HG03196 (cell line): ENCODE measurements at regions not wholly inside any gene's neighbourhood (a gene's known extent, or its start where the extent isn't known, plus 50 kb on each side); places are given as distances from the start of the nearest gene placed in this dataset.

Source experiments
- ATAC-seq: cut with Tn5 transposase; IDR thresholded peaks from one replicate; pipeline ENCODE4 v1.9.1; 2021; ENCODE audit not compliant: unreplicated experiment

DNA sequence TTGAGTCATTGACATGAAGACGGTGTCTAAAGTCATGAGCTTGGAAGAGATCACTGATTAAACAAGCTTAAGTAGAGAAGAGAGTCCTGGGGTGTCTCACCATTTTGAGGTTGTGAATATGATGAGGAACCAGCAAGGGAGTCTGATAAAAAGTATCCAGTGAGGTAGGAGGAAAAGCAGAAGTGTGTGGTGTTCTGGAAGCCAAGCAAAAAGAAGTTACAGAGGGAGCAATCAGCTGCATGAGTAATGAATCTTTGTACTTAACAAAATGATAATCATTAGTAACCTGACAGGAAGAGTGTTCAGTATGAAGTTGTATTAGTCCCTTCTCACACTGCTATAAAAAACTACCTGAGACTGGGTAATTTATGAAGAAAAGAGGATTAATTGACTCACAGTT, 131.3 kb downstream of the C11orf87 start:
- ATAC-seq, result no peak

DNA sequence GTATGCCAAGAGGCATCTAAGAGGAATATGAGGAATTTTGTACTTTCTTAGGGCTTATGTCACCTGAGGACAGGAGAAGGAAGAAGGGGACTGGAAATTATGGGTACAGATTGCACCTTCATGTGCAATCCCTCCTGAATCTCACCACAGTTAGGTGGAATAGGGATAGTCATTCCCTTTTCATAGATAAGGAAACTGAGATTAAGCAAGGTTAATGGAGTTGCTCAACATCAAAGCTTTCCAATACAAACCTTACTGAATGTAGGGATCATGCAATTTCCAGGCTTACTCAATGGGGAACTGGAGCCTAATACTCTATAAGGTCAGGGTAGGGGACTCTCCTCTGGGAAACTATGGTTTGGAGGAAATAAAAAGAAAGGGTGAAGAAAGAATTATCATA, 133.0 kb downstream of the C11orf87 start:
- no peak for ATAC-seq

DNA sequence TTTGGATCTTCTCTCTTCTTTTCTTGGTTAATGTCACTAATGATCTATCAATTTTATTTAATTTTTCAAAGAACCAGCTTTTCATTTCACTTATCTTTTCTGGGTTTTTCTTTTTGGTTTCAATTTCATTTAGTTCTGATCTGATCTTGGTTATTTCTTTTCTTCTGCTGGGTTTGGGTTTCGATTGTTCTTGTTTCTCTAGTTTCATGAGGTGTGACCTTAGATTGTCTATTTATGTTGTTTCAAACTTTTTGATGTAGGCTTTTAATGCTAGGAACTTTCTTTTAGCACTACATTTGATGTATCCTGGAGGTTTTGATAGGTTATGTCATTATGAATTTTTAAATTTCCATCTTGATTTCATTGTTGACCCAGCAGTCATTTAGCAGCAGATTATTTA, 142.3 kb downstream of the C11orf87 start:
- no peak for ATAC-seq

DNA sequence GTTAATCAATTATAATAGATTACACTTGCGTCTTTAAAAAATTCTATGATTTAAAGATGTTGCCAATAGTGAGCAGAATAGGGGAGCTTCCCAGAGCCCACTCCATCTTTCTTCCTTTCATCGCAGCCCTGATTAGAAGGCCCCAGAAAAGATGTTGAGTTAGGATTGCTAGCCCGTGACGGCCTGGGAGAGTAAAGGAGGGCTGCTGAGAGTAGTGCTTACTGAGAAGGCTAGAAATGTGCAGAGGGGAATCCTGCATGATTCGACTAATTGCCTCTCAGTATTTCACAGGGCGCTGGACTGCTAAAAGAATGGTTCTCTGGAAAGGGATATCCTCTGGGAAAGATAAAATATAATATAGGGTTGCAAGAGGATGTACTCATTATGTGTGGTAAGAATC, 160.5 kb downstream of the C11orf87 start:
- no peak for ATAC-seq

DNA sequence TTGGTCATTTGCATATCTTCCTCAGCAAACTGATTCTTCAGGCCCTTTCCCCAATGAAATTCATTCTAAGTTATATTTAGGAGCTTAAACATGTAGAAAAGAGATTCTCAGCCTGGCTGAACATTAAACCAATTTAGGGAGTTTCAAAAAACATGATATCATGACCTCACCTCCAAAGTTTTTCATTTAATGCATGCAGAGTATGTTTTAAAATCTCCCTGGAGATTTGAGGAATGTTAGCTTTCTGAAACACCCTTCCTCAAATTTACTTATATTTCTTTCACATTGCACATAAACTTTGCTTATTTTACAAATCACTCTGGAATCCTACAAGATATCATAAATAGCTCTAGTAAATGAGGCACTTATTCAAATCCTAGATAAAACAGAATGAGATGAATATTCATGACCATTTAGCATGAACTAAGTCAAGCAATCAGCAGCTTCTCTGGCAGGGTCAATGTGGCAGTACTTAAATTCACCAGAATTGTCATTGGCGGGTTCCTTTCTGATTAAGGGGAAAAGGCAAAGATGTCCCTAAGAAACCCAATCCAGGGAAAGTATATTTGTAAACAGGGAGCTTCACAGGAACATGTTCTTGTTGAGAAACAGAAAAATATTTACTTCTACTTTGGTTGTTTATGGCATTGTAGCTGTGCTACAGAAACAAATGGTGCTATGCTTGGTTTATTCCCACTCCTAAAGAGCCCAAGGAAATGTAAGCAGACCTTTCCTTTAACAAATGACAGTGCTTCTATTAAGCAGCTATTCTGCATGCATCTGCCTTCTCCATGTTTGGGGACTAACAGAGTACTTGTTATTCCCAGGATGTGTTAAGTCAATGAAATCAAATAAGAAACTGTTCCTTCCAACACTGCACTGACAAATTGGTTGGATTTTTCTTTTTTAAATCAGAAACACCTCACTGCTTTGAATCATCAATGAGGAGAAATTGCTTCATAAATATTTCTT, 162.3 kb downstream of the C11orf87 start:
- ATAC-seq, result no peak

DNA sequence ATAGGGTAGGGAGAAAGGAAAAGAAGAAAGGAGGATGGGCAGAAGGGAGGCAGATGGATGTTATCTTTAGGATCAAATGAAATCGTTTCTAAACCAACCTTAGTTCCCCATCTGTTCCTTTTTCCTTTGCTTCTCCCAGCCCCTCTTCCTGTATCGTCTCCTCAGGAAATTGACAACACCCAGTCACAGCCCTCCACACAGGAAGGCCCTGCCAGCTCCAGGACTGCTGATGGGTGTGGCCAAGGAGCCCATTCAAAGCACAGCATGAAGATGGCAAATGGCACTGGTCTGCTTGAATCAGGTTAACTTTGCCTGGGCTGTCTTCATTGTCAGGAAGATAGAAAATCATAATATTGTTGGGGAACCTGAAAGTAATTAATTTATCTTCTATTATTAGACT, 164.8 kb downstream of the C11orf87 start:
- ATAC-seq, result no peak

DNA sequence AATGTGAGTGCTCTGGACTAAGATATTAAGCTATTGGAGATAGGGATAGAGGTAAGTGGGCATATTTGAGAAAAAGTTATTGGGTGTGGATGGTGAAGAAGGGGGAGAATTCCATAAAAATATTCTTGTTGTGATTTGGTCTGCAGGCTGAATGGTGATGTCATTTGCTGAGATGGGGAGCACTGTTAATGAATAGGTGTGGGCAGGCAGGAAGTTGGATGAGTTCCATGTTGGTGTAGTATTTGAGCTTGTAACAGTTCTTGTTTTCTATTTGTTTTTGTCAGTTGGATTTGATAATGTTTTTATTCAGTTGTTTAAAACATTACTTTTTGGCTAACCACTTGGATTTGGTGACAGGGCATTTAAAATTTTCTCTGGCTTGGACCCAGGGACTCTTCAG, 168.8 kb downstream of the C11orf87 start:
- ATAC-seq, result no peak

DNA sequence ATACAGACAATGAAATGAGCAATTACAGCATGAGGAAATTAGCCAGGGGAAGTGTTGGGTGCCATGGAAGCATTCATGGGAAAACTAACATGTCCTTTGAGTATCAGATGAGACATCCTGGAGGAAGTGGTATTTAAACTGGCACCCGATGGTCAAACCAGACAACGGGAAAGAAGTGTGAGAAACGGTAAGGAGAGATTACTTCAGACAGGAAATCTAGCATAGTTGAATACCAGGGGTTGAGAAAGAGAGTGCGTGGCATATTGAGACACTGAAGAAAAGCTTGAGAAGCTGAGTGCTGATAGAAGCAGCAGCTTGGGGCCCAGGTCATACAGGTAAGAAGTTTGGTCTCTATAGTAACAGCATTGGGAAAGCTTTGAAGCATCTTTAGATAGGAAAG, 175.3 kb downstream of the C11orf87 start:
- ATAC-seq, result no peak

DNA sequence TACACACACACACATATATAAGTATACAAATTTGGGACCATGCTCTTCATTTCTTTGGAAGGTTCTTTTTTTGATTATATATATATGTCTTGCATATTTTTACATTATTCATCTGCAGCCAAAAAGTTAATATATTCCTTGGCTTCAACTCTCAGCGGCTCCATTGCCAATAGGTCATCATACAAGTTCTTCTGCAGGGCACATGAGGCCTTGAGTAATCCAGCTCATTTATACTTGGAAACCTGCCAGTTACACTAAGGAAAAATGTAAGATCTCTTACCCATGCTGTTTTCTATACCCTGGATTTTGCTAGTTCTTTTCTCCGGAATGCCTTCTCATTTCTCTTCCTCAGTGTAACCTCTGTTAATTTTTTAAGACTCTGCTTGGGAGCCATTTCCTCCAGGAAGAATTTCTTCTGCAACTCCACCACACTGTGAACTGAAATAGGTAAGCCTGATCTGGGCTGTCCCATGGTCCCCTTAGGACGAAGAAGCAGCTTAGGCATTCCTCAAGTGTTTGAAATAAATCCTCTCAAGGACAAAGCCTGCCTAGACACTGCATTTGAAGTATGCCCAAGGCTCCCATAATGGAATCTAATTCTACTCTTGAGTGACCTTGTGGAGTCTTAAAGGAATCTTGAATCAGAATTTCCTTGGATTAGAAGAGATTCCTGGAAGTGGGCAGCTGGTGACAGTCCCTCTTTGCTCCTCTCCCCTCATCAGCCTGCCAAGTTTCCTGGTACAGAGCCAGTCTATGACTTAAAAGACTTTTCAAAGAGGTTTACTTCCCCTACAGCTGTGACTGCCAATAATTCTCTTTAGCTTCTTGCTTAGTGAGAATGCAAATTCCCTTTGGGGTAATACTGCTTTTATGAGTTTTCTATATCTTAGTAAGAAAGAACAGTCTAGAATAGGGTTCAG, 182.8 kb downstream of the C11orf87 start:
- ATAC-seq, result no peak

DNA sequence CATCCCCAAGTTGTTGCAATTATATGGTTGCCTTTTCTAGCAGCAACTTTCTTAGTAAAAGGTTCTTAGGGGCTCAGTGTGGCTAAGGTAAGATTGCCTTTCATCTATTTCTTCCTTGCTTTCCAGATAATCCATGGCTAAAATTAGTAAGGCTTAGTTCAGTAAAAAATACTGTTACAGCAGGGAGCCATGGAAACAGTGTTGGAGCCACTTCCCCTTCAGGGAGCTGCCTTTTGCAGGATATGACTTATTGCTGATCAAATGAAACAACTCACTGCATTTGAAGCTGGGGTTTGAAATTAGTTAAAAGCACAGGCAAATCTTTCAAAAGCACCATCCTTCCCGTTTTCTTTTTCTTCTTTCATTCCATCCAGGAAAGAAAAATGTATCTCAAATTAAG, 184.3 kb downstream of the C11orf87 start:
- no peak for ATAC-seq

DNA sequence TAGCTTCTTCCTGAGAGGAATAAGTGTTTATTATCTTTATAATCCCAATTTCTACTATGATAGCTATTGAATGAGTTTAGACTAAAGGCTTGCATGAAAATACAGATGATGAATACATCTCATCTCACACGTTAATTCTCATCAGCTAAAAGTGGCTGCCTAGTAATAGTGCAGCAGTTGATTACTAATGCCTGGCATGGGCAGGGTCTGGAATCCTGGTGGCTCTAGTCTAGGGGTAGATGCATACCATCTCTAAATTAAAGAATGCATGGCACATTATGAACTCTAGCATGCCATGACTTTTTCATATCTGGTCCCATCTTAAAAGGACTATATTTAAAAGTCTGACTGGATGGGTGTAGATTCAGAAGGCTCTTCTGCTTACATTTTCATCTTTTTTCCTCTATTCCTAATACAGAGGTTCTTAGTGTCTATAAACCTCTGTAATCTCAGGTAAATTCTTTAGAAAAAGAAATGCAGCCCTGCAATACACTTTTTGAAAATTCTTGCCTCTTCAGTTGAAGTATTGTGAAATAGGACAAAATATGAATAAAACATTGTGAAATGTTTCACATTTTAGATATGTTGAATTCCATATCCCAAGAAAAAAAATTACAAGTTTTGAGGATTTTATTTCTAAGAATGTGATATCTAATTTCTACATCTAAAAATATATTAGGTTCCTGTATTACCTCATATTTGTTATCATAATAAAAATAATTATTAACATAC, 187.6 kb downstream of the C11orf87 start:
- ATAC-seq, result no peak

DNA sequence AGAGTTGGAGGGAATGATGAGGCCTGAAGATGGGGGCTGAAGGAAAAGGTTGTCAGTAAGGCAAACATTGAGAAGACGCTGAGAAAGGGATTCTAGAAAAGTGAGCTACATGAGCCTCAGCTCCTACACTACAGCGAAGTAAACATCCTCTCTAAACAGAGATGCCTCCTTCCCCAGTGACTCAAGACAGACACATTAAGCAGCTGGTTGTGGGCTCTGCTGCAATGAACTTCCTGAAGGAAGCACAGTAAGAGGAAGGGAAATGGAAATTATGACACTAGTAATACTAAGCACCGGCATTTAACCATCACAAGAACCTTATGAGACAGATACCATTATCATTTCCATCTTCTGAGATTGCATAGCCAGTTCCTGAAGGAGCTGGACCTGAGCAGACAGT, 190.5 kb downstream of the C11orf87 start:
- no peak for ATAC-seq

DNA sequence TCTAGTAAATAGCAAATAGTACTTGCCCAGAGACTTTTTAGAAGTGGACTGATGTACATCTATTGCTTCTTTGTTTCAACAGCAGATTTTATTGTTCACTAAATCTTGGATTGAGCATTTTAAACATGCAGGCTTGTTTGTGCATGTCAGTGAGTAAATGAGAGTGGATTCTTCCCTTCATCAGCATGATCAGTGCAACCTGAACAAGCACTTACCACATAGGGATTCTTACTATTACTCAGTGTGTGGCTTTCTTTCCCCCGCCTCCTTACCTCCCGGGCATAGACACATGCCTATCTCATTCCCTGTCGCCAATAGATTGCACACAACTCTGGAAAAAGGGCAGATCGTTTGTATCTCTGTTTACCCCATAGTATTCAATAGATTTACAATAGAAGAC, 197.5 kb downstream of the C11orf87 start:
- ATAC-seq, result no peak

DNA sequence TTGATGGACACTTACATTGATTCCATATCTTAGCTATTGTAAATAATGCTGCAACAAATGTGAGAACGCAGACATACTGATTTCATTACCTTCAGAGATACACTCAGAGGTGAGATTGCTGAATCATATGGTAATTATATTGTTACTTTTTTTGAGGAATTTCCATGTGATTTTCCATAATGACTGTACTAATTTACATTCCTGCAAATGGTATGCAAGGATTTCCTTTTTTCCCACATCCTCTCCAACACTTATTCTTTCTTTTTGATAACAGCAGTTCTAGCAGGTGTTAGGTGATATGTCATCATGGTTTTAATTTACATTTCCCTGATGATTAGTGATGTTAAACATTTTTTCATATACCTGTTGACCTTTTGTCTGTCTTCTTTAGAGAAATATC, 207.7 kb downstream of the C11orf87 start:
- no peak for ATAC-seq

DNA sequence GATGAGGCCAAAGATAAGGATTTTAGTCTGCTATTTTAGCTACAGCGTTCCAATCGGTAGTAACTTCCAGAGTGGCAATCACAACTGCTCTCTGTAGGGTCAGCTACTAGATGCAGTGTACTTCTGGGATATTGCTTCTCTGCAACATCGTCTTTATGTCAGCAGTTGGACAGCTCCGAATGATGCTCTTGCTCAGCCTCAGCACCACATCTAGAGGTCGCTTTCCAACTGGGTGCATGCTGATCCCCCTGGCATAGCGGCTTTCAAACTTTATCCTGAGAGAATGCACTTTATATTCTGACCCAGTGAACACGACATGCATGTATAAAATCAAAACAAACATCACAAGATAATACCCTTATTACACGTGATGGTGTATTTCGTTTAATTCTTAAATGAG, 219.6 kb downstream of the C11orf87 start:
- no peak for ATAC-seq

DNA sequence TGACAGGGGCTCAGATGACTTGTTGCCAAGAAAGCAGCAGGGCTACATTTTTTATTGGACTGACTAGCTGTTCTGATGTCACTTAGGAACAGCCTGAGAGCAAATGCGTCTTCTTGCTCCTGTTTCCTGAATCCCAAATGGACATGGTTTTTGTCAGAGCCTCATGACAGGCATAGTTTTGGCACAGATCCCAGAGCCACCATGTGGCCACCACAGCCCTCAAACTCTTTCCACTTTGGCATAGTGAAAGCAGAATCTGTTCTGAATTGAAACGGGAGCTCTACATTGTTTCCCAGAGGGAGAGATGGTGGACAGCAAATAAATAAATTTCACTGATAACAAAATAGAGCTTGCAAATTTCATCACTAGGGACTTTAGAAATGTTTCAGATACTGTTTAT, 222.2 kb downstream of the C11orf87 start:
- no peak for ATAC-seq

DNA sequence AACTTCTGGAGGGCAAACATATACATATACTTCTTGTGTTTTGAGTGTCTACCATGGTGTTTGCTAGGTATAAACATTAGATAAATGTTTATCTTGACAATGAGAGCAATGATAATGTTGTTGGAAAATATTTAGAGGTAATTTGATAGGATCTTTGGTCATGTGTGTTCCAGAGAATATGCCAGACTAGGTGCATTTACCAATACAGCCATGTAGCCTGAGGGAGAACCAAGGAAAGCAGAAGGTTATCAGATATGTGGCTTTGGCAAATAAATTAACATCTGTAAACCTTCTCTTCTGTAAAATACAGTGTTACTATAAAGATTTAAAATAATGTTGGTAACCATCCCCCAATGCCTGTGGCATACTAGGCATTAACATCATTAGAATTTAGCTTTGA, 226.8 kb downstream of the C11orf87 start:
- no peak for ATAC-seq

DNA sequence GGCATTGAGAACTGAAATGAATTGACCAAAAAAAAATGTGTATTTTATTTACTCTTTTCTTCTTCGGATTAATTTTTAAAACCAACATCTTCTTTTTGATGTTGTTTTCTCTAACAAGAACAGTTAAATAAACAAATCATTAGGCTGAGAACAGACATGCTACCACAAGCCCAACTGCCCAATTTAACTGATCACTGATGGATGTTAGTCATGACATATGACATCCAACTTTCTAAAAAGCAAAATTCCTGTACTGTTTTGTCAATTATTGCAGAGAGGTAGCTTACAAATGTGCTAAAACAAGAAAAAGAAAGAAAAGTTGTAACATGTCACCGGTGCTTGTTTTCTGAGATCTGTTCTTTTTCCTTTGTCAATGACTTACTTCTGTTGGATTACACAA, 232.1 kb downstream of the C11orf87 start:
- no peak for ATAC-seq

DNA sequence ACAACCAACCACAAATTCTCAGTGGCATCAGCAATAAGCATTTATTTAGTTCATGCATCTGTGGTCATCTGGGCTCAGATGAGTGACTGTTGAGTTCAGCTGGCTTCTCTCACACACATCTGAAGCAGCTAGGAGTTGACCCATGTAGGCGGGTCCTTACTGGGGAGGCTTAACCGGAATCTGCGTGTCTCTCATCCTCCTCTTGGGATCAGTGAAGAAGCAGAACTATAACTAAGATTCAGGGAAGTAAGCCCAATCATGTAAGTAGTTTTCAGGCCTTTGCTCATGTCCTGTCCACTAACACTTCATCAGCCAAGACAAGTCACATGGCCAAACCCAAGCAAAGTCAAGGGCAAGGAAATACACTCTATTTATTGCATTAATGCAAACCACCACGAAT, 236.2 kb downstream of the C11orf87 start:
- ATAC-seq, result no peak

DNA sequence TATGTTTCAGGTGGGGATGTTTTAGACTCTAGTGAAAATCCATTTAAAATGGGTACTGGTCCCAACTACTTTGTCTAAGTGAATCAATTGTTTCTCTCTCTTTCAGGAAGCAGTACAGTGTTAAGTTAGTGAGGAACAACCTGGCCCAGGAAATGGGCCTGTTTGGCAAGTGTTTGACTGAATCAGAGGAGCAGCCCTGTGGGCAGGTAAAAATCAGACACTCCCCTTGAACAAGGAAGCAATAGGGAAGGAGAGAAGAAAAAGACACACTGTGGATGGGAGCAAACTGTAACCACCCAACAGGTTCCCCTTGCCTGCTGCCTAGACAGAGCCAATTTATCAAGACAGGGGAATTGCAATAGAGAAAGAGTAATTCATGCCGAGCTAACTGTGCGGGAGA, 245.7 kb downstream of the C11orf87 start:
- ATAC-seq, result no peak

DNA sequence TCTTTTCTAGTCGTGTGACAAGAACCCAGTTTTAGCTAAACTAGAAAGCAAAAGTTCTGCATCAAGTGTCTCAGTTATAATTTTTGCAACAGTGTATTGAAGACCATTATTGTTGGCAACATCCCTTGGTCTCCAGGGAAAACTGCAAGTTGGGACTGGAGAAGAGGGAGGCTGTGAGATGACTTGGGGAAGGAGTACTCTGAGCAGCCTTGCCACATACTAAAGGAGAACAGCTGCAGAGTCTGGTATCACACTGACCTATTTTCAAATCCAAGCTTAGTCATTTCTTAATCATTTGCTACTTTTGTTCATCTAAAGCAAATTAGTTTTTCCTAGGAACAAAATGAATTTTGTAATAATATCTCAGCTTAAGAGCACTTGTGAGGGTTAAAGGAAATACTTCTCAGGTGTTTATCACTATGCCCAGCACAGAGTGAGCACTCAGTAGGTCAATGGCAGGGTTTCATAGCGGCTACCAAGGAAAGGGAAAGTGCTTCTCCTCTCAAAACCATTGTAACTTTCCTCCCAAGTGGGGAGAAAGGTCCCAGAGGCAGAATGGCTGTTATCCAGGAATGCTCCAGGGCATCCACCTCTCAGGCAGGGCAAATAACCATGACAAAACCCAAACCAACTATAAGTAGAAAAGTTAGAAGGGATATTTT, 247.1 kb downstream of the C11orf87 start:
- no peak for ATAC-seq
